ENCODE measurements at regions not wholly inside any gene's neighbourhood (a gene's known extent, or its start where the extent isn't known, plus 50 kb on each side); places are given as distances from the start of the nearest gene placed in this dataset.

DNA sequence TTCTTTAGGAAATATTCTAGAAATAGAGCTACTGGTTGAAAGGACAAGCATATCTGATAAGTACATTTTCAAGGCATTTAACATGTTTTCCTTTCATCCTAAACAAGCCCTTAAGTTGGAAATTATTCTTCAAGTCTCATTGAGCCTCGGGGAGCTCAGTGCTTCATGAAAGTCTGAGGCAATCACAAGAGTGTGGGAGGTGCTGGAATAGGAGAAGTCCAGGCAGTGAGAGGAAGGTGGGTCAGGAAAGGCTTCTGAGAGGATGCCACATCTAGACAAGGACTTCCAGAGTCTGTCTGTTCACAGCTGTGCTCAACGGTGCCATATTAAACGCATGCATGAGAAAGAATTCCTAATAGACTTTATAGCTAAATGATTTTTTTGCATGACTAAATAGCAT is 69.8 kb downstream of the CD83 start:
- Histone ChIP-seq H3K36me3 (no peaks in the 10 kb centered on the region), H3K27ac (no peak overlapping the region), H3K4me3 (no peak overlapping the region), H3K27me3 (no peaks in the 10 kb centered on the region), H3K9me3 (no peaks in the 10 kb centered on the region), H3K4me1 (ENCODE audit: insufficient read depth) (peaks cover under 1% of the 10 kb centered on the region)
- intact Hi-C loops (cut with DNase I), result no loop called here
- TF ChIP-seq, protein P1, sequence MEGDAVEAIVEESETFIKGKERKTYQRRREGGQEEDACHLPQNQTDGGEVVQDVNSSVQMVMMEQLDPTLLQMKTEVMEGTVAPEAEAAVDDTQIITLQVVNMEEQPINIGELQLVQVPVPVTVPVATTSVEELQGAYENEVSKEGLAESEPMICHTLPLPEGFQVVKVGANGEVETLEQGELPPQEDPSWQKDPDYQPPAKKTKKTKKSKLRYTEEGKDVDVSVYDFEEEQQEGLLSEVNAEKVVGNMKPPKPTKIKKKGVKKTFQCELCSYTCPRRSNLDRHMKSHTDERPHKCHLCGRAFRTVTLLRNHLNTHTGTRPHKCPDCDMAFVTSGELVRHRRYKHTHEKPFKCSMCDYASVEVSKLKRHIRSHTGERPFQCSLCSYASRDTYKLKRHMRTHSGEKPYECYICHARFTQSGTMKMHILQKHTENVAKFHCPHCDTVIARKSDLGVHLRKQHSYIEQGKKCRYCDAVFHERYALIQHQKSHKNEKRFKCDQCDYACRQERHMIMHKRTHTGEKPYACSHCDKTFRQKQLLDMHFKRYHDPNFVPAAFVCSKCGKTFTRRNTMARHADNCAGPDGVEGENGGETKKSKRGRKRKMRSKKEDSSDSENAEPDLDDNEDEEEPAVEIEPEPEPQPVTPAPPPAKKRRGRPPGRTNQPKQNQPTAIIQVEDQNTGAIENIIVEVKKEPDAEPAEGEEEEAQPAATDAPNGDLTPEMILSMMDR (IDR thresholded peaks at IDR 0.05), result no peak
- no peak for TF ChIP-seq POLR2A (IDR thresholded peaks at IDR 0.05)
- TF ChIP-seq EP300 (IDR thresholded peaks at IDR 0.05), result no peak
- DNase-seq, result no peak
- 58 to 71% (median 58%) methylated on average over 3 of the region's 3 CpGs for WGBS, 3 donors

DNA sequence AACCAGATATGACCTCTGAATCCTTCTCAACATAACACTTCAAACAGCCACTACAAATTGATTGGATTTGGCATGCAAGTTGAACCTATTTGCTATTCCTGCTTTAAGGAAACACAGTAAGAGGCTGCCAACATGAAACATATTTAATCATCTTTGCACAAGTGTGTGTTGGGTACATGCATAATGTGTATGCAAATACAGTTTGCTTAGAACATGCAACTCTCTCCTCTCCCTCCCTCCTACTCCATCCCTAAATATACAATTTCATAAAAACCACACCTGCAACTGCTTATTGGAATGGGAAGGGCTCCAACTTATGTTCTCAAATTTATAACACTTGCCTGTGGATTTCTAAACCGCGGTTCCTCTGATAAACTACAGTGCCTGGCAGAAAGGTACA is 71.5 kb downstream of the CD83 start:
- Histone ChIP-seq H3K36me3 (no peaks in the 10 kb centered on the region), H3K9me3 (no peaks in the 10 kb centered on the region), H3K4me1 (ENCODE audit: insufficient read depth) (peaks cover 2% of the 10 kb centered on the region), H3K4me3 (no peak overlapping the region), H3K27ac (no peak overlapping the region), H3K27me3 (no peaks in the 10 kb centered on the region)
- 65 to 72% (median 72%) methylated on average over 2 of the region's 2 CpGs for WGBS, 3 donors
- intact Hi-C loops (cut with DNase I), result no loop called here
- TF ChIP-seq EP300 (IDR thresholded peaks at IDR 0.05) (no peak), POLR2A (IDR thresholded peaks at IDR 0.05) (no peak)
- TF ChIP-seq, protein P1 (IDR thresholded peaks at IDR 0.05), result no peak
- no peak for DNase-seq

- intact Hi-C loops (cut with DNase I), result no loop called here
- Histone ChIP-seq H3K4me3 (no peak overlapping the region), H3K4me1 (ENCODE audit: insufficient read depth) (peaks cover 2% of the 10 kb centered on the region), H3K27me3 (no peaks in the 10 kb centered on the region), H3K36me3 (no peaks in the 10 kb centered on the region), H3K9me3 (no peaks in the 10 kb centered on the region), H3K27ac (no peak overlapping the region)
- DNase-seq, result no peak
- TF ChIP-seq EP300 (IDR thresholded peaks at IDR 0.05) (no peak), POLR2A (IDR thresholded peaks at IDR 0.05) (no peak)
- TF ChIP-seq, protein P1 (IDR thresholded peaks at IDR 0.05), result no peak
- WGBS, 3 donors, result 58 to 73% (median 70%) methylated on average over 6 of the region's 6 CpGs
Measured at GRCh38 chr6:14190191-14190928, 72.8 kb downstream of the CD83 start.

- no peaks in the 10 kb centered on the region for H3K36me3 ChIP-seq
- H3K27ac ChIP-seq, result no peak overlapping the region
- TF ChIP-seq, protein P1 (IDR thresholded peaks at IDR 0.05), result no peak
- 81 to 85% (median 83%) methylated on average over 6 of the region's 6 CpGs for WGBS, 3 donors
- H3K9me3 ChIP-seq, result no peaks in the 10 kb centered on the region
- no peaks in the 10 kb centered on the region for H3K27me3 ChIP-seq
- peaks cover 2% of the 10 kb centered on the region for H3K4me1 ChIP-seq (ENCODE audit: insufficient read depth)
- intact Hi-C loops (cut with DNase I), result no loop called here
- DNase-seq, result no peak
- H3K4me3 ChIP-seq, result no peak overlapping the region
Measured at GRCh38 chr6:14190929-14191224, 73.3 kb downstream of the CD83 start.
